NCI-H1105 treated with DMSO at 0.1 percent for 48 hours (cell line): ENCODE measurements at regions not wholly inside any gene's neighbourhood (a gene's known extent, or its start where the extent isn't known, plus 50 kb on each side); places are given as distances from the start of the nearest gene placed in this dataset.

Experiments used
- DNase-seq: peaks from one replicate; lab custom pipeline; 2025; lab: John Stamatoyannopoulos, UW

GRCh38 chr9:113646946-113647914 lies 183.7 kb downstream of the RGS3 start:
- DNase-seq, result no peak

- no peak for DNase-seq
Observed at GRCh38 chr9:113648048-113648447, 184.5 kb downstream of the RGS3 start.

GRCh38 chr9:113648586-113648985 lies 185.1 kb downstream of the RGS3 start:
- no peak for DNase-seq

GRCh38 chr9:113649054-113649453 lies 185.5 kb downstream of the RGS3 start:
- DNase-seq, result peak; percentile 74

GRCh38 chr9:113649855-113650206 lies 186.3 kb downstream of the RGS3 start:
- no peak for DNase-seq

DNA sequence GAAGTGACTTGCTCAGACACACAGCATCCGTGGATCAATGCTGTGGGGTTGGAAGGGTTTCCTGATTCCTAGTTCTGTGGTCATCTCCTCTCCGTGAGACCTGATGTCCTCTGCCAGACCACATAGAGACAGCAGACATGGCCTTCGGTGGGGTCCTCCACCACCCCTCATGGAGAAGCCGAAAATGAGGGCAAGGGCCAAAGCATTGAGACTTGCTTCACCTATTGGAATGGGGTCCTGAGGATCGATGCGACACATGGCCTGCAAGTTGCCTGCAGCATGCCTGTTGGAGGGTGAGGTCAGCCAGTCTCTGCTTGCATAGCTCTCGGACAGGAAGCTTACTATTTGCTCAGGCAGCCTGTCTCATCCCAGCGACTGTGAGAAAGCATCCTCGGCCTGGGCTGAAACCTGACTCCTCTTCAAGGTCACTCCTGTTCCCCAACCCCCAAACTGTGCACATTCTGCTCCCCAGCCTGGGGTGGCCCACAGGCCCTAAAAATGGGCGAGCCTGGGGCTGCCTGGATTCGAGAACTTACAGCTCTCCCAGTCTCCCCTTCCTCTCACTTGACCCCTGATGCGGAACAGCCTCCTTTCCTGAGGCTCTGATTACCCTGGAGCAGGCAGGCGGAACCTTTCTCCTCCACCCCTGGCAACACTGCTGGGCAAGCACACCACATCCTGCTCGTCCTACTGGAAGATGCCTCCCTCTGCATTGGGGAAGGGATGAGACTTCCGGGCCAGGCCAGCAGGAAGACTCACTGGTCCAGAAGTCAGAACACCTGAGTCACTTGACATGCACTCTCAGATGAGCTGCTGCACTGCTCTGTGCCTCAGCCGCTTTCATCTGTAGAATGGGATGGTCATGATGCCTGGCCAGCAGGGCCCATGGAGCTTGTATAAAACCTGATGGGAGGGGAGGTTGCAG lies 186.9 kb downstream of the RGS3 start:
- no peak for DNase-seq

DNA sequence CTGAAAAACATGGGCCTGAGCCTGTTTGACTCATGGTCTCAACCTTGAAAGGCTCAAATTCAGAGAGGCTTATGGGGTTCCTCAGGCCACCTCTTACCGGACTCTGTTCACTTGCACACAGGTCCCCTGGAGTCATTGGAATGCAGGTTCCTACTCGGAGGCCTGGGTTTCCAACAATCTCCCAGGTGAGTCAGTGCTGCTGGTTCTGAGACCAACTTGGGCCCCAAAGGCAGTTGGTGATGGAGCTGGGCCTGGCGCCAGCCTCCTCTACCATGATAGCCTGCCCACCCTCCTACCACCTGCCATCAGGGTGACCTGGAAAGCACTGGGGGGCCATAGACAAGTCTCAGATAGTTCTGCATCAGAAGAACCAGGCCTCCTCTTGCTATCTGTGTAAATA lies 188.4 kb downstream of the RGS3 start:
- DNase-seq, result no peak

GRCh38 chr9:113652355-113653152 lies 189.0 kb downstream of the RGS3 start:
- DNase-seq, result no peak

GRCh38 chr9:113653746-113654604 lies 190.4 kb downstream of the RGS3 start:
- no peak for DNase-seq

GRCh38 chr9:113654605-113655428 lies 191.3 kb downstream of the RGS3 start:
- DNase-seq, result no peak

DNA sequence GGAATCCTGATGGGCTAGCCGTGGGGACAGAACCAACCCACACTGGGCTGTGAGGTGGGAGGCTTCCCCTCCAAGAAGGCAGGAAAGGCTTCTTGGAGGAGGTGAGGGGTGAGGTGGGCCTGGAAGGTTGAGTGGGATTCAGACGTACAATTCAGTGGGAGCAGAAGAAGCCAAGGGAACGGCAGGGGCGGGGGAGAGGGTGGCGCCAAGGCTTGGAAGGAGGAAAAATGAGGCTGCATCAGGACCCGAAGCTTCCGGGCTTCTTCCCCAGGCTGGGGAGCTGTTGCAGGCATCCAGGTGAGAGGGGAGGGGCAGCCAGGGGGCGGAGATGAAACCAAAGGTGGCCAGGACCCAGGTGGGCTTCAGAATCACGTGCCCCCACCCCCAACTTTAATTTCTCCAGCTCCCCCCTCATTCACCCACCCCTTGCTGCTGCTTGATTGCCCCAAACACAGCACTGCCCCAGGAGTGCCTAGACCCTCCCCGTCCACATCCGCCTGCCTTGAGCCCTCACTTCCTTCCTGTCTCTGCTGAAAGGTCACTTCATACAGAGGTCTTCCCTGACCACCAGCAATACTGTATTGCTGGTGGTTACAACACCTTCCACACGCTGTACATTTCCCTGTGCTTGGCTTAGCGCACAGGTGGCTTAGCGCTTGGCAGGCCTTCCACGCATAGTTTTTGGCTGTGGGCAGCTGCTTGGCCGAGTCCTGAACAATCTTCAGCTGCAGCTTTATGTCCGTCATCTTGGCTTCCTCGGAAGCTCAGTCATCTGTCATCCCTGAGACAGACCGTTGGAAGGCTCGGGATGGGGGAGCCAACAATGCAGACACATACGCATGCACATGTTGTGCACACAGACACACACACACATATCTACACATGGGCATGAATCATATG lies 193.5 kb downstream of the RGS3 start:
- no peak for DNase-seq

DNA sequence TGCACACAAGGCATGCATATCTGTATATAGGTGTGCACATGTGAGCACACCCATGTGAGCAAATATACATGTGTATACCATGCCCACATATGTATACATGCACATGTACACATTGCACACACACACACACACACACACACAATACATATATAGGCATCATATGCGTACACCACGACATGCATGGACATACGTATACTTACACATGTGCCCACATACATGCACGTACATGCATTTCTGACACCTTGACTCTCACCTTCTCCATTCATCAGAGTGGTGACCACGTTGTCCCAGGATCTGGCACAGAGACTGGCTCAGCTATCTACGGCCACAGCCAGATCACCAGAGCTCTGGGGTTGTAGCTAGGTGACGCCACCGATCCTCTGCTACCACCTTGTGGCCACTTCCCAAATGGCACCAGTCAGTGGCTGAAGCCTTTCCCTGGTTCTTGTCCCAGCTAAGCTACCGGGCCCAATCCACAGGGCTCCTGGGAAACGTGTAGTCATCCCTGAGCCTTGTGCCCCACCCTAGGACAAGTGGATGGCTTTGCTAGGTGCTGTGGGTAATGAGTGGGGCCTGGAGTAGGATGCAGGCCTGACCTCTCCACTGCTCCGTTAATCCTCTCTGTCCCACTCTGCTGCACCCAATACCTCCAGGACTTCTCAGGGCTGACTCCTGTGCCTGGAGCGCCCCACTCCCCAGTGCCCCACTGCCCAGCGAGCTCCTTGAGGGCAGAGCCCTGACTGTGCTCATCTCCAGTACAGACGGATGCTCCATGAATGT lies 194.4 kb downstream of the RGS3 start:
- peak; percentile 63 for DNase-seq

- no peak for DNase-seq
Observed at GRCh38 chr9:113658545-113658895, 195.0 kb downstream of the RGS3 start.

DNA sequence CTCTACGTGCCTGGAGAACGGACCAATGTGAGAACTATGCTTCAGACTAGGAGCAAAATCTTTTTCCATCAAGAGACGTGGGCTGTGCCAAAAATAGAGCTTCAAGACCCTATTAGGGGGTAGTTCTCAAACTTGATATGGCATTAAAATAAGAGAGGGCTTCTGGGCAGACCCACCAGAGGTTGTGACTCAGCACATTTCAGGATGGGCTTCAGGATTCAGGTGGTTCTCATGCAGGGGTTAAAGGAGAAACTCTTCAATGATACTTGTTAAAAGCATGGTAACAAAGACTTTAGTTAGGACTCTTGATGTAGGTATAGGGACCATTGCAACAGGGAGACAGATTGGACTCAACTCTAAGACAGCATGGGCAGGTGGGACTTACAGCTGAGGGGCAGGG lies 195.5 kb downstream of the RGS3 start:
- DNase-seq, result no peak

DNA sequence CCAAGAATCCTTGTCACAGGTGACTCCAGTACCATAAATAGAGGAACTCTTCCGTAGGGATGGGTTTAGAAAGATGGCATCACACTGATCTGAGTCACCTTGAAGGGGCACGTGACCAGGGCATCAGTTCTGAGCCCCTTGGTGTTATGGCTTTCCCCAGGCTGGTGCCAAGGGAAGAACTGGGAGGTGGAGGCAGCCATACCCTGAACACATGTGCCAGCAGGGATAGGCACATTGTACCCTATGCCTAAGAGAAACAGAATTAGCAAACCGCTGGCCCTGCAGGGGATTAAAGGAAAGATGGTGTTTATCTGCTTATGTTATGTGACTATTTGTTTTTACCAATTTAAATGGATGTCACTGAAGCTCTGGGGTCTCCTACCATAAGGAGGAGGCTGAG lies 196.2 kb downstream of the RGS3 start:
- DNase-seq, result no peak

DNA sequence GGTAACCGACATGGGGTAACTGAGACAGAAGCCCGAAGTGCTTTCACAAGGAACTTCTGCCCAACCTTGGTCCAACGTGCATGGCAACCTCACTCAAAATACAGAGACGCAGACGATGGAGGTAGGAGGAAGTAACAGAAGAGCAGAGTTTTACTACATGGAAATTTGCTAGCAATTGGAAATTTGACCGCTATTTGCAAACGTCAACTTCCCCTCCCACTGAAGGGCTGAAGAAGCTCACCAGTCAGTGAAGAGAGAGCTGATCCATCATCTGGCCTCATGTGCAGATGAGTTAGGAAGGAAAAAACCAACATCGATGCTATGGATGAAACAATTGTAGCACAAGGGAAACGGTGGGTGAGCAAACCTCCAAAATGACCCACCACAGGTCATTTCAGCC lies 196.7 kb downstream of the RGS3 start:
- DNase-seq, result no peak

GRCh38 chr9:113661074-113661473 lies 197.5 kb downstream of the RGS3 start:
- DNase-seq, result no peak

DNA sequence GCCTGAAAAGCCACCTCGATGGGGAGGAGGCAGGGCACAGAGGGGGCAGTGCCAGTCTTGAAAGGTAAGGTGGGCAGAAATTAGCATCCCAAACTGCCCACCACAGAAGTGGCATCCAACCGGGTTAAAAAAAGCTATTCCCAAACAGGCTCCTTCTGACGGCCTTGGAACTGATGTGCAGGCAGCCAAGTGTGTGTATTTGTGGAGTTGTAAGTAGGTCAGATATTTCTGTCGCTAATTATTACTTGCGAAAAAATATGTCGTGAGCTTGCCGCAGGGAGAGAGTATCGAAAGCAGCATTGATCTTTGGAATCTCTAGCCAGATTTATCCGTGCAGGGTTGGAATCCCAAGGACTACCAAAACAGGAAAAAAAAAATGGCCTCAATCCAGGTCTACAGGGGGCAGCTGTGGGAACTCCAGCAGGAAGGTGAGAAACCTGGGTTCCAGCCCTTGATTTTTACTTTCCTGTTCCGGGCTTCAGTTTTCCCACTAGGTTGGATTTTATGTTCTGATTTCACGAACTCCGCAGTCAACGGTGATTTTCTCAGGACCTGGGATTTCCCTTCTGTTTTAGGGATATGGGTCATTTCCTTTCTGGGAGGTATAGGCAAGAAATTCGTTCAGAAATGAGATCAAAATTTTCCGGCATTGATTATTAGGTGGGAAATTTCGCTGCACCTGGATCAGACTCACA lies 200.8 kb downstream of the RGS3 start:
- DNase-seq, result no peak
